ENCODE measurements at regions not wholly inside any gene's neighbourhood (a gene's known extent, or its start where the extent isn't known, plus 50 kb on each side); places are given as distances from the start of the nearest gene placed in this dataset.

- Histone ChIP-seq H3K36me3 (replicated peaks in 1 of 2) (no peaks in the 10 kb centered on the region), H3K9me3 (replicated peaks in 1 of 3) (no peaks in the 10 kb centered on the region), H3K27me3 (no peaks in the 10 kb centered on the region), H3K4me3 (no peak overlapping the region), H3K27ac (no peak overlapping the region), H3K4me1 (replicated peaks in 1 of 2) (no peaks in the 10 kb centered on the region)
- TF ChIP-seq CTCF (IDR thresholded peaks at IDR 0.05) (no peak), POLR2A (IDR thresholded peaks at IDR 0.05) (no peak)
- WGBS, 4 donors: 51 to 60% (median 53%) methylated on average over 3 of the region's 3 CpGs
- intact Hi-C loops (cut with DNase I): no loop called here
- DNase-seq: no peak
Measured at GRCh38 chr6:71072508-71072907, 115.6 kb upstream of the B3GAT2 start.

- H3K4me1 ChIP-seq (replicated peaks in 1 of 2): peaks cover 0 to 10% of the 10 kb centered on the region in 2 donors
- DNase-seq: no peak
- TF ChIP-seq CTCF (IDR thresholded peaks at IDR 0.05) (no peak), POLR2A (IDR thresholded peaks at IDR 0.05) (no peak)
Measured at GRCh38 chr6:71077655-71078054, 120.8 kb upstream of the B3GAT2 start.

GRCh38 chr6:71079677-71080076, 122.8 kb upstream of the B3GAT2 start:
- Histone ChIP-seq H3K27me3 (no peaks in the 10 kb centered on the region), H3K9me3 (replicated peaks in 1 of 3) (no peaks in the 10 kb centered on the region), H3K36me3 (replicated peaks in 1 of 2) (no peaks in the 10 kb centered on the region), H3K4me1 (replicated peaks in 1 of 2) (peaks cover 0 to 12% of the 10 kb centered on the region in 2 donors), H3K4me3 (no peak overlapping the region), H3K27ac (no peak overlapping the region)
- TF ChIP-seq CTCF (IDR thresholded peaks at IDR 0.05) (no peak), POLR2A (IDR thresholded peaks at IDR 0.05) (no peak)
- 87 to 96% (median 91%) methylated on average over 1 of the region's 1 CpG for WGBS, 4 donors
- intact Hi-C loops (cut with DNase I): no loop called here
- no peak for DNase-seq

More at GRCh38 chr6:71077655-71078054, 120.8 kb upstream of the B3GAT2 start:
- H3K27ac ChIP-seq: no peak overlapping the region
- no peaks in the 10 kb centered on the region for H3K27me3 ChIP-seq
- intact Hi-C loops (cut with DNase I): no loop called here
- H3K36me3 ChIP-seq (replicated peaks in 1 of 2): no peaks in the 10 kb centered on the region
- no peaks in the 10 kb centered on the region for H3K9me3 ChIP-seq (replicated peaks in 1 of 3)
- WGBS, 4 donors: 83 to 85% (median 84%) methylated on average over 2 of the region's 2 CpGs
- H3K4me3 ChIP-seq: no peak overlapping the region

GRCh38 chr6:71080133-71080532, 123.3 kb upstream of the B3GAT2 start:
- no peaks in the 10 kb centered on the region for H3K27me3 ChIP-seq
- H3K4me3 ChIP-seq: no peak overlapping the region
- DNase-seq: no peak
- H3K36me3 ChIP-seq (replicated peaks in 1 of 2): no peaks in the 10 kb centered on the region
- TF ChIP-seq CTCF (IDR thresholded peaks at IDR 0.05): no peak
- TF ChIP-seq POLR2A (IDR thresholded peaks at IDR 0.05): no peak
- H3K27ac ChIP-seq: no peak overlapping the region
- H3K9me3 ChIP-seq (replicated peaks in 1 of 3): no peaks in the 10 kb centered on the region
- intact Hi-C loops (cut with DNase I): no loop called here
- peaks cover 0 to 12% of the 10 kb centered on the region in 2 donors for H3K4me1 ChIP-seq (replicated peaks in 1 of 2)
- 55 to 78% (median 68%) methylated on average over 2 of the region's 2 CpGs for WGBS, 4 donors

Measured in adrenal gland (tissue), 9 donors.